GM10266 (cell line): ENCODE measurements at regions not wholly inside any gene's neighbourhood (a gene's known extent, or its start where the extent isn't known, plus 50 kb on each side); places are given as distances from the start of the nearest gene placed in this dataset.

ENCODE experiments used
- DNase-seq: peaks from one replicate; pipeline ENCODE4 v3.0.0; 2012; ENCODE audit errors: extremely low spot score
- TF ChIP-seq, protein P1 (sequence below): IDR thresholded peaks from 2 replicates; pipeline ENCODE4 v1.5.1; 2012; ENCODE audit warnings: mild to moderate bottlenecking, low read depth; ENCODE audit not compliant: control insufficient read depth, insufficient read depth; ENCODE audit errors: missing control alignments

- TF ChIP-seq, protein P1, sequence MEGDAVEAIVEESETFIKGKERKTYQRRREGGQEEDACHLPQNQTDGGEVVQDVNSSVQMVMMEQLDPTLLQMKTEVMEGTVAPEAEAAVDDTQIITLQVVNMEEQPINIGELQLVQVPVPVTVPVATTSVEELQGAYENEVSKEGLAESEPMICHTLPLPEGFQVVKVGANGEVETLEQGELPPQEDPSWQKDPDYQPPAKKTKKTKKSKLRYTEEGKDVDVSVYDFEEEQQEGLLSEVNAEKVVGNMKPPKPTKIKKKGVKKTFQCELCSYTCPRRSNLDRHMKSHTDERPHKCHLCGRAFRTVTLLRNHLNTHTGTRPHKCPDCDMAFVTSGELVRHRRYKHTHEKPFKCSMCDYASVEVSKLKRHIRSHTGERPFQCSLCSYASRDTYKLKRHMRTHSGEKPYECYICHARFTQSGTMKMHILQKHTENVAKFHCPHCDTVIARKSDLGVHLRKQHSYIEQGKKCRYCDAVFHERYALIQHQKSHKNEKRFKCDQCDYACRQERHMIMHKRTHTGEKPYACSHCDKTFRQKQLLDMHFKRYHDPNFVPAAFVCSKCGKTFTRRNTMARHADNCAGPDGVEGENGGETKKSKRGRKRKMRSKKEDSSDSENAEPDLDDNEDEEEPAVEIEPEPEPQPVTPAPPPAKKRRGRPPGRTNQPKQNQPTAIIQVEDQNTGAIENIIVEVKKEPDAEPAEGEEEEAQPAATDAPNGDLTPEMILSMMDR = no peak
These were observed 593.8 kb upstream of the GOT2 start for GRCh38 chr16:59327894-59328293.

GRCh38 chr16:59326955-59327354, 592.8 kb upstream of the GOT2 start:
- DNase-seq = no peak
- TF ChIP-seq, protein P1 = no peak

More at GRCh38 chr16:59327894-59328293, 593.8 kb upstream of the GOT2 start:
- DNase-seq = no peak

DNA sequence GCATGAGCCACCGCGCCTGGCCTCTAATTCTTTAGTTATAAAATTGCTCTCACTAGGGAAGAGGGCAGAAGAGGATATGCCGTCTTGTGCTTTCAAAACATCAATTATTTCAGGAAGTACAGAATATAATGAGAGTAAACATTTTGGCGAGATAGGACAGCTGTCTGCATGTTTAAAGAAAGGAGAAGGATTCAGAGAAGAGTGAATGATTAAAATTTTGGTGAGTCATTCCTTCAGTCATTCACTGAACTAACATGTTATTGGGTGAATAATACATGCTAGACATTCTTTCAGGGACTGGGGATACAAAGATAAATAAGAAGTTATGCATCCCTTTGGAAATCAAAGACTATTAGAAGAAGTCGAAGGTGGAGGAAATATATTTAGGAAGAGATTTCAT, 590.3 kb upstream of the GOT2 start:
- no peak for DNase-seq
- TF ChIP-seq, protein P1 = no peak

- TF ChIP-seq, protein P1 = no peak
- no peak for DNase-seq
These were observed 586.5 kb upstream of the GOT2 start for GRCh38 chr16:59320657-59321056.

DNA sequence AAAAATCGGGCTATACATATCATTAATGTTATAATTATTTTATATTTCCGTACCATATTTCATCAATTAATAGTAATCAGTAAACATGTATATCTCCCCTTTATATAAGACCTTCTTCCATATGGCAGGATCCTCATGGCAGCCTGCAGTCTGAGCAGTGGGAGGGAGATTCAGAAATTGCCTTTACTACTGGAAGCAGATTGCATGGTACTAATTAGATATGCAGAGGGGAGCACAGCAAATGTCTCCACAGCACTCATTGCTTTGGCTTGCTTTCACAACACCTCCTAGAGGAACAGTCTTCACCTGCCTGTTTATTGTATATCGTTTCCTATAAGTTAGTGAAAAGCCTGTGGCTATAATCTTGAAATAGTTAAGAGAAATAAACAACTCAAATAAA, 585.8 kb upstream of the GOT2 start:
- TF ChIP-seq, protein P1 = no peak
- DNase-seq = no peak

GRCh38 chr16:59305850-59306249, 571.7 kb upstream of the GOT2 start:
- no peak for DNase-seq
- TF ChIP-seq, protein P1 = no peak

DNA sequence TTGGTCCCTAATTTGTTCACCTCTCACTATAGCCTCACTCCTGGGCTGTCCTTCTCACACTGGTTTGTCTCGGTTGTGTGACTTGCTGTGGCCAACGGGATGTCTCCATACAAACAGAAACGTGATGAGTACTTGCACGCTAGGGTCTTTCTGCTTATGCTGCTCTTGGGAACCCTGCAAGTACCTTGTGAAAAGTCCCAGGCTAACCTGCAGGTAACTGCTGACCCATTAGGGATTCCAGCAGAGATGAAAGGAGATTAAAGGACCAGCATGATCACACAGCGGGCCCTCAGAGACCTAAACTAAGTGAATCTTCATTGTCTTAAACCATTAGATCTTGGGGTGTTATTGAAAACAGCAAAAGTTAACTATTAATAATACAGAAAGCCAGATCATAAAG, 562.8 kb upstream of the GOT2 start:
- TF ChIP-seq, protein P1 = no peak
- no peak for DNase-seq
